ENCODE measurements at regions not wholly inside any gene's neighbourhood (a gene's known extent, or its start where the extent isn't known, plus 50 kb on each side); places are given as distances from the start of the nearest gene placed in this dataset.

GRCh38 chr4:189506080-189506479 lies 434.6 kb upstream of the FRG1 start:
- no peak for TF ChIP-seq CTCF (IDR thresholded peaks at IDR 0.05)
- Mint-ChIP-seq H3K27ac (ENCODE audit: unreplicated experiment) (no peak overlapping the region), H3K36me3 (ENCODE audit: unreplicated experiment) (no peaks in the 10 kb centered on the region), H3K27me3 (ENCODE audit: unreplicated experiment) (no peaks in the 10 kb centered on the region), H3K4me3 (ENCODE audit: unreplicated experiment) (no peak overlapping the region), H3K9me3 (ENCODE audit: unreplicated experiment) (peaks cover 49% of the 10 kb centered on the region), H3K4me1 (ENCODE audit: unreplicated experiment) (no peaks in the 10 kb centered on the region)
- DNase-seq (ENCODE audit: extremely low spot score, unreplicated experiment) = no peak

- Mint-ChIP-seq H3K4me1 (ENCODE audit: unreplicated experiment) (no peaks in the 10 kb centered on the region), H3K9me3 (ENCODE audit: unreplicated experiment) (peaks cover 54% of the 10 kb centered on the region), H3K36me3 (ENCODE audit: unreplicated experiment) (no peaks in the 10 kb centered on the region), H3K27ac (ENCODE audit: unreplicated experiment) (no peak overlapping the region), H3K4me3 (ENCODE audit: unreplicated experiment) (no peak overlapping the region), H3K27me3 (ENCODE audit: unreplicated experiment) (no peaks in the 10 kb centered on the region)
- no peak for TF ChIP-seq CTCF (IDR thresholded peaks at IDR 0.05)
- no peak for DNase-seq (ENCODE audit: extremely low spot score, unreplicated experiment)
These were observed 433.6 kb upstream of the FRG1 start for GRCh38 chr4:189507060-189507459.

- Mint-ChIP-seq H3K27ac (ENCODE audit: unreplicated experiment) (no peak overlapping the region), H3K4me1 (ENCODE audit: unreplicated experiment) (no peaks in the 10 kb centered on the region), H3K9me3 (ENCODE audit: unreplicated experiment) (peaks cover 46% of the 10 kb centered on the region), H3K4me3 (ENCODE audit: unreplicated experiment) (no peak overlapping the region), H3K27me3 (ENCODE audit: unreplicated experiment) (no peaks in the 10 kb centered on the region), H3K36me3 (ENCODE audit: unreplicated experiment) (no peaks in the 10 kb centered on the region)
- DNase-seq (ENCODE audit: extremely low spot score, unreplicated experiment) = no peak
- no peak for TF ChIP-seq CTCF (IDR thresholded peaks at IDR 0.05)
These were observed 430.1 kb upstream of the FRG1 start for GRCh38 chr4:189510601-189511000.

GRCh38 chr4:189511581-189511980 lies 429.1 kb upstream of the FRG1 start:
- DNase-seq (ENCODE audit: extremely low spot score, unreplicated experiment) = no peak
- Mint-ChIP-seq H3K4me3 (ENCODE audit: unreplicated experiment) (no peak overlapping the region), H3K27ac (ENCODE audit: unreplicated experiment) (no peak overlapping the region), H3K36me3 (ENCODE audit: unreplicated experiment) (no peaks in the 10 kb centered on the region), H3K27me3 (ENCODE audit: unreplicated experiment) (no peaks in the 10 kb centered on the region), H3K9me3 (ENCODE audit: unreplicated experiment) (peaks cover 41% of the 10 kb centered on the region), H3K4me1 (ENCODE audit: unreplicated experiment) (no peaks in the 10 kb centered on the region)
- no peak for TF ChIP-seq CTCF (IDR thresholded peaks at IDR 0.05)

- H3K27ac Mint-ChIP-seq (ENCODE audit: unreplicated experiment) = no peak overlapping the region
- peaks cover 49% of the 10 kb centered on the region for H3K9me3 Mint-ChIP-seq (ENCODE audit: unreplicated experiment)
- DNase-seq (ENCODE audit: extremely low spot score, unreplicated experiment) = no peak
- H3K4me1 Mint-ChIP-seq (ENCODE audit: unreplicated experiment) = no peaks in the 10 kb centered on the region
- H3K4me3 Mint-ChIP-seq (ENCODE audit: unreplicated experiment) = no peak overlapping the region
- no peak for TF ChIP-seq CTCF (IDR thresholded peaks at IDR 0.05)
- H3K27me3 Mint-ChIP-seq (ENCODE audit: unreplicated experiment) = no peaks in the 10 kb centered on the region
- H3K36me3 Mint-ChIP-seq (ENCODE audit: unreplicated experiment) = no peaks in the 10 kb centered on the region
These were observed 427.3 kb upstream of the FRG1 start for GRCh38 chr4:189513421-189513820.

Measured in osteocyte (in vitro differentiated cells).